IMR-90 (cell line): ENCODE measurements at regions not wholly inside any gene's neighbourhood (a gene's known extent, or its start where the extent isn't known, plus 50 kb on each side); places are given as distances from the start of the nearest gene placed in this dataset.

Experiments used
- ATAC-seq: fragments of 200-7000 bp; cut with Tn5 transposase; 2 replicates; pipeline ENCODE4 v1.9.1; 2020; ENCODE audit warnings: low read depth, mild to moderate bottlenecking, moderate library complexity
- BruUV-seq: library from RNA; stranded (reverse); fragments of 400-500 nt; replicated peaks from 2 replicates; lab custom pipeline; 2021; lab: Mats Ljungman, UMichigan
- CTCF ChIA-PET: fragments of 300-600 bp; formaldehyde crosslinking; extraction: SDS; loops from one replicate; lab custom pipeline; 2021; ENCODE audit warnings: antibody characterized with exemption; lab: Yijun Ruan, JAX
- POLR2A ChIA-PET: fragments of 300-600 bp; sonication (Branson Sonifier 250); formaldehyde crosslinking; loops from one replicate; lab custom pipeline; 2022; ENCODE audit warnings: antibody characterized with exemption; ENCODE audit not compliant: unreplicated experiment; lab: Charles Lee
- DNase-seq: peaks from one replicate; pipeline ENCODE4 v3.0.0; 2013
- H2AFZ ChIP-seq: replicated peaks from 2 replicates; pipeline ENCODE3; 2013; ENCODE audit warnings: low read length, mild to moderate bottlenecking; ENCODE audit not compliant: poor library complexity
- H2AK5ac ChIP-seq: 2 replicates; pipeline ENCODE4 v1.6.1; 2013; ENCODE audit warnings: low read depth, low read length, inconsistent platforms
- H2AK9ac ChIP-seq: replicated peaks from 2 replicates; pipeline ENCODE3; 2013; ENCODE audit warnings: mild to moderate bottlenecking, low read depth, low read length, moderate library complexity; ENCODE audit not compliant: poor library complexity
- H2BK120ac ChIP-seq: 2 replicates; pipeline ENCODE4 v1.6.1; 2013; ENCODE audit warnings: low read depth, low read length, inconsistent platforms
- H2BK15ac ChIP-seq: 3 replicates; pipeline ENCODE4 v1.6.1; 2013; ENCODE audit warnings: low read depth, low read length, inconsistent platforms
- H2BK20ac ChIP-seq: 2 replicates; pipeline ENCODE4 v1.6.1; 2013; ENCODE audit warnings: low read depth, mild to moderate bottlenecking, inconsistent platforms, low read length, moderate library complexity
- H2BK5ac ChIP-seq: 2 replicates; pipeline ENCODE4 v1.6.1; 2013; ENCODE audit warnings: mild to moderate bottlenecking, low read depth, low read length, inconsistent platforms; ENCODE audit not compliant: poor library complexity, severe bottlenecking
- H3K14ac ChIP-seq: replicated peaks from 2 replicates; pipeline ENCODE4 v1.6.1; 2013; ENCODE audit warnings: low read depth, low read length, inconsistent platforms
- H3K18ac ChIP-seq: 2 replicates; pipeline ENCODE4 v1.6.1; 2013; ENCODE audit warnings: low read depth, low read length, control low read depth
- H3K23ac ChIP-seq: 2 replicates; pipeline ENCODE4 v1.6.1; 2013; ENCODE audit warnings: low read depth, low read length, inconsistent platforms
- H3K27ac ChIP-seq: 2 replicates; pipeline ENCODE4 v1.5.1; 2013; ENCODE audit warnings: mild to moderate bottlenecking, control low read depth, low read length; ENCODE audit not compliant: insufficient read depth
- H3K27me3 ChIP-seq: 2 replicates; pipeline ENCODE4 v1.6.1; 2013; ENCODE audit warnings: low read length; ENCODE audit not compliant: control insufficient read depth, insufficient read depth
- H3K36me3 ChIP-seq: 2 replicates; pipeline ENCODE4 v1.6.1; 2013; ENCODE audit warnings: low read length, mixed read lengths; ENCODE audit not compliant: control insufficient read depth, insufficient read depth
- H3K4ac ChIP-seq: 2 replicates; pipeline ENCODE4 v1.6.1; 2013; ENCODE audit warnings: low read depth, low read length, inconsistent platforms
- H3K4me1 ChIP-seq: 2 replicates; pipeline ENCODE4 v1.6.1; 2013; ENCODE audit warnings: low read length, mixed read lengths; ENCODE audit not compliant: control insufficient read depth, insufficient read depth
- H3K4me2 ChIP-seq: 2 replicates; pipeline ENCODE4 v1.6.1; 2013; ENCODE audit warnings: low read depth, mild to moderate bottlenecking, control low read depth, low read length, moderate library complexity
- H3K4me3 ChIP-seq: 2 replicates; pipeline ENCODE4 v1.5.1; 2013; ENCODE audit warnings: low read depth, mild to moderate bottlenecking, control low read depth, low read length, moderate library complexity; ENCODE audit not compliant: insufficient read depth
- H3K56ac ChIP-seq: 2 replicates; pipeline ENCODE4 v1.6.1; 2013; ENCODE audit warnings: low read length, inconsistent platforms; ENCODE audit not compliant: insufficient read depth; ENCODE audit errors: extremely low read depth
- H3K79me1 ChIP-seq, 2 experiments: 2 replicates each; pipeline ENCODE4 v1.6.1; 2013; ENCODE audit warnings: low read length in 2 of 2, inconsistent platforms in 1 of 2, low read depth in 1 of 2
- H3K9ac ChIP-seq: 2 replicates; pipeline ENCODE4 v1.6.1; 2013; ENCODE audit warnings: low read depth, low read length, control low read depth
- H3K9me1 ChIP-seq: 2 replicates; pipeline ENCODE4 v1.6.1; 2013; ENCODE audit warnings: low read length, inconsistent platforms; ENCODE audit not compliant: insufficient read depth
- H3K9me3 ChIP-seq: 2 replicates; pipeline ENCODE4 v1.6.1; 2013; ENCODE audit warnings: low read length; ENCODE audit not compliant: control insufficient read depth, insufficient read depth
- H4K20me1 ChIP-seq: 2 replicates; pipeline ENCODE4 v1.6.1; 2013; ENCODE audit warnings: low read length, inconsistent platforms; ENCODE audit not compliant: insufficient read depth
- H4K5ac ChIP-seq: 2 replicates; pipeline ENCODE4 v1.6.1; 2013; ENCODE audit warnings: mild to moderate bottlenecking, low read depth, low read length, control low read depth
- H4K8ac ChIP-seq, 2 experiments: 2 replicates each; pipeline ENCODE4 v1.6.1; 2013; ENCODE audit warnings: low read depth in 2 of 2, low read length in 2 of 2, control low read depth in 1 of 2, inconsistent platforms in 1 of 2
- H4K91ac ChIP-seq: 2 replicates; pipeline ENCODE4 v1.6.1; 2013; ENCODE audit warnings: low read depth, low read length, inconsistent platforms; ENCODE audit not compliant: insufficient read depth
- BHLHE40 ChIP-seq: fragments of 150-350 bp; IDR thresholded peaks from 2 replicates; pipeline ENCODE4 v1.6.1; 2016; ENCODE audit warnings: mild to moderate bottlenecking, low read depth, low read length
- WGBS, 2 experiments: methylation state at CpG; one replicate each; pipeline versions ENCODE4 v1.1.5 to v1.1.7; 2013; ENCODE audit warnings: missing lambda C conversion rate in 2 of 2; ENCODE audit not compliant: insufficient read length in 1 of 2; ENCODE audit errors: extremely low coverage in 2 of 2; 5-methylcytosine and 5-hydroxymethylcytosine counted together
- dilution Hi-C: fragments of 300-500 bp; cut with HindIII; formaldehyde crosslinking; loops from one replicate; pipeline ENCODE4 v1.14.3; 2018; ENCODE audit warnings: low sequenced_read_pairs; ENCODE audit not compliant: unreplicated experiment
- in situ Hi-C: fragments of 300-500 bp; cut with MboI; formaldehyde crosslinking; loops from 3 replicates; pipeline ENCODE4 v1.14.3; 2019; ENCODE audit warnings: low sequenced_read_pairs, inconsistent platforms, mixed read lengths
- intact Hi-C: fragments of 100-400 bp; cut with micrococcal nuclease; formaldehyde crosslinking; loops from 2 replicates; pipeline ENCODE4 v1.10.0; 2022
- TF ChIP-seq, protein P1 (sequence below): fragments of 150-350 bp; IDR thresholded peaks from 2 replicates; pipeline ENCODE4 v1.6.1; 2017; ENCODE audit warnings: mild to moderate bottlenecking, antibody characterized with exemption, low read length, low read depth

DNA sequence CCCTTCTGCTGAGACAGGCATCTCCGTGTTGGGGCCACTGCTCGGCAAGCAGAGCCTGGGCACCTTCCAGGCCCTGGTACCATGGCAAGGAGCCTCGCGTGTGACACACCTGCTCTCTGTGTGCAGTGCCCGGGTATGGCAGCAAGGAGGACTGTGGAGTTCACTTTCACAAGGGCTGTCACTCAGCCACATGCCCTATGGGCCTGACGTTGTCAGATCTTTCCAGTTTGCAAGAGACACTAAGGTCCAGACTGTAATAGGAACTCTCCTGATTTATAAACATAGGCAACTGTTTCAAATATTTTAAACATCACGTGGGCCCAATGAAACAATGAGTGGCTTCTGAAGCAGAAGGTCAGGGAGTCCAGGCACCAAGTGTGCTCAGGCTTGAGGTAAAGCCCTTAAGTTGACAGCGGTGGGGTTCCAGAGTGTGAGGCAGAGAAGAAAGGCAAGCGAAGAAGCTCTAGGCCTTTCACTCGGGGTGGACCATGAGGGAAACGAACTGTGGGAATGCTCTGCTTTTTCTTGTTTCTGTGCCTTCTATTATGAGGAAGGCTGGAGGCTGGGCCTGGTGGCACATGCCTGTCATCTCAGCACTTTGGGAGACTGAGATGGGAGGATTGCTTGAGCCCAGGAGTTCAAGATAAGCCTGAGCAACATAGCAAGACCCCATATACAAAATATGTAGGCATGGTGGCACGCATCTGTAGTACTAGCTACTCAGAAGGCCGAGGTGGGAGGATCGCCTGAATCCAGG is 108.6 kb upstream of the TRIM2 start:
- DNase-seq (peak; percentile 12), ATAC-seq (peak; percentile 89)
- Histone ChIP-seq H3K4ac (no peak overlapping the region; the same call in 1 of the 2 replicates), H3K36me3 (no peaks in the 10 kb centered on the region), H2AFZ (peak overlapping the region; percentile 1), H2BK5ac (no peak overlapping the region), H2AK9ac (peak overlapping the region; percentile 56), H4K5ac (no peak overlapping the region), H4K8ac (no peak overlapping the region), H4K91ac (no peak overlapping the region), H3K4me2 (no peak overlapping the region; the same call in 1 of the 2 replicates), H3K4me3 (no peak overlapping the region), H3K4me1 (peaks cover 6% of the 10 kb centered on the region), H3K27ac (no peak overlapping the region), H3K14ac (no peak overlapping the region), H3K9ac (no peak overlapping the region), H4K20me1 (no peaks in the 10 kb centered on the region), H2BK120ac (no peak overlapping the region), H3K9me1 (no peaks in the 10 kb centered on the region), H3K18ac (no peak overlapping the region), H3K23ac (no peak overlapping the region), H3K79me1 (no peaks in the 10 kb centered on the region), H2BK15ac (no peak overlapping the region), H2AK5ac (no peak overlapping the region), H3K27me3 (peaks cover 18% of the 10 kb centered on the region), H3K9me3 (peaks cover 2% of the 10 kb centered on the region), H2BK20ac (no peak overlapping the region), H3K56ac (no peak overlapping the region)
- BruUV-seq = no TSS peak
- ChIA-PET POLR2A (no interaction called here), CTCF (no interaction called here)
- 75% methylated on average over 6 of the region's 14 CpGs; no CpG with 5 or more reads in 1 of the 2 experiments for WGBS, 2 experiments
- in situ Hi-C loops (no loop called here), dilution Hi-C loops (no loop called here), intact Hi-C loops (no loop called here)
- TF ChIP-seq BHLHE40 = no peak
- TF ChIP-seq, protein P1, sequence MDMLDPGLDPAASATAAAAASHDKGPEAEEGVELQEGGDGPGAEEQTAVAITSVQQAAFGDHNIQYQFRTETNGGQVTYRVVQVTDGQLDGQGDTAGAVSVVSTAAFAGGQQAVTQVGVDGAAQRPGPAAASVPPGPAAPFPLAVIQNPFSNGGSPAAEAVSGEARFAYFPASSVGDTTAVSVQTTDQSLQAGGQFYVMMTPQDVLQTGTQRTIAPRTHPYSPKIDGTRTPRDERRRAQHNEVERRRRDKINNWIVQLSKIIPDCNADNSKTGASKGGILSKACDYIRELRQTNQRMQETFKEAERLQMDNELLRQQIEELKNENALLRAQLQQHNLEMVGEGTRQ = peak; percentile 74
